NCI-H1105 (cell line): ENCODE measurements at regions not wholly inside any gene's neighbourhood (a gene's known extent, or its start where the extent isn't known, plus 50 kb on each side); places are given as distances from the start of the nearest gene placed in this dataset.

Experiments
- DNase-seq: peaks from one replicate; lab custom pipeline; 2025; lab: John Stamatoyannopoulos, UW

- DNase-seq = no peak
Observed at GRCh38 chr12:107277855-107278254, 184.5 kb upstream of the CRY1 start.

- no peak for DNase-seq
Observed at GRCh38 chr12:107282628-107283027, 189.3 kb upstream of the CRY1 start.

DNA sequence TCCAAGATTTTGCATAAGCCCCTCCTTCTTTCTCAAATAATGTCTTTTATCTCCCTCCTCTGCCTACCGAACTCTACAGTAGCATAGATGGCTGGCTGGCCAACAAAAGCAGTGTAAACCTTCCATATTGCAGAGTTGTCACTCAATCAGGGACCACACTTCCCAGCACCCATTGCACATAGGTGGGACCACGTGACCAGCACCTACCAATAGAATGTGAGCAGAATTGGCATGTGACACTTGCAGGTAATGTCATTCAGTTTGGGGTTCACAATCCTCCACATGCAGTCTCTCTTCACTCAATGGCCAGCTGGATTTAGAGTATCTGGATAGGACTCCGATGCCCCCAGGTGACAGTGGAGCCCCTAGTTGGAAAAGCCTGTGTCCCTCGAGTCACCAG, 190.3 kb upstream of the CRY1 start:
- DNase-seq = no peak

GRCh38 chr12:107284692-107285091, 191.3 kb upstream of the CRY1 start:
- DNase-seq = no peak

- DNase-seq = no peak
Observed at GRCh38 chr12:107287436-107288413, 194.4 kb upstream of the CRY1 start.

DNA sequence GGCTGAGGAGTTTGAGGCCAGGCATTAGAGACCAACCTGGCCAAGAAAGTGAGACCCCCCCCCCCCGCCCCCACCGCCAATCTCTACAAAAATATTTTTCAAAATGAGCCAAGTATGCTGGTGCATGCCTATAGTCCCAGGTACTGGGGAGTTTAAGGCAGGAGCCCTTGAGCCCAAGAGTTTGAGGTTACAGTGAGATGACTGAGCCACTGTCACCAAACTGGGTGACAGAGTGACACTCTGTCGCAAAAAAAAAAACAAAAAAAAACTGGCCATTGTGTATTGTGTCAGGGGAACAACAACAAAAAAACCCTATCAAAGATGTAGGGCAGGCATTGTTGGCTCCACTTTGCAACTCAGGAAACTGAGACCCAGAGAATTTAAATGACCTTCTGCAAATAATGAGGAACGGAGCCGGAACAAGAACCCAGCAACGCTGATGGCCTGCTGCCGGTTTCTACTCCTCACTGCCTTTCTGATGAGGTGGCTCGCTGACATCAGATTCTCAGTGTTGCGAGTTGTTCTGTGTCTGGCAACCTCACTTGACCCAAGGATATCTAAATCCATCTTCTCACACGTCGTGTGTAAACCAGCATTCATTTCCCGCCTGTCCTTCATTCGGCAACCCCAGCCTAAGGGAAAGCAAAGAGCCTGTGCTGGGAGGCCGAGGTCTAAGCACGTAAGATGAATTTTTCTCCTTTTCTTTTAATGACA, 195.2 kb upstream of the CRY1 start:
- DNase-seq = no peak

GRCh38 chr12:107291018-107291417, 197.7 kb upstream of the CRY1 start:
- DNase-seq = no peak

DNA sequence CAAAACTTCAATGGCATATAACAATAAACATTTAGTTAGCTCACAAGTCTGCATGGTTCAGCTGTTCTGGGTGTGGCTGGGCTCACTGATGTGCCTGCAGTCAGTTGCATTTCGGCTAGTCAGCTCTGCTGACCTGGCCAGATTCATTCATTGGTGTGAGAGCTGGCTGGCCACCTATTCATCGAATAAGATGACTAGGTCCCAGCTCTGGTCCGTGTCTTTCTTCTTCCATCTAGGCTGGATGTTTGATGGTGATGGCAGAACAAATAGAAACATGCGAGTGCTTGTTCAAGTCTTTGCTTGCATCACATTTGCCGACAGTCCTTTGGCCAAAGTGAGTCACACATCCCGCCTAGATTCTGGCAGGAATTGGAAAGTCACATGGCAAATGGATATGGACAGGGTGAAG, 203.3 kb upstream of the CRY1 start:
- no peak for DNase-seq

DNA sequence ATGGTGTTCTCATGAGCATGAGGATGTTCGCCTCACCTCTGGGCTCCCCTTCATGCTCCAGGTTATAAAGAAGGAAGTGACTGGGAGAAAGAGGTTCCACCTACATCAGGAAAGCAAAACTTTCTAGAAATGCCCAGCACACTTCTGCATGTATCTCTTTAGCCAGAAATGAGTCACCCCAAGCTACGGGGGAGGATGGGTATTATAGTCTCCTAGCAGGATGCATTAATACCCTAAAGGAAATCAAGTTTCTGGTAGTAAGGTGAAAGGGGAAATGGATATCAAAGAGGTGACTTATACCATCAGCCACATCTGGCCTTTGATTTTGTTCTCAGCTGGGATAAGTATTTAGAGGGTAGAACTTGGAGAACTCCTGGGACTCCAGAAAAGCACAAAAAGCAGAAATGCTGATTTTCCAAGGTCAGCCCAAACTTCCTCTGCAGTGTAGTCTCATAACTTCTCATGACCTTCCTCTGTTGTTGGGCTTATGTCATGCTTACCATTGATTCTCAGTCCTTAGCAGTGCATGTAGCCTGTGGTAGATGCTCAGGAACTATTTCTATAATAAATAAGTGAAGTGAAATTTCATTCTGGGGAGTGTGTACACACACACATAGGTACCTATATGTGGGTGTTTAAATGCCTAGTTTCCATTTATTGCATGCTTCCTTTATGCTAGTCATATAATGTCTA, 209.4 kb upstream of the CRY1 start:
- DNase-seq = no peak

DNA sequence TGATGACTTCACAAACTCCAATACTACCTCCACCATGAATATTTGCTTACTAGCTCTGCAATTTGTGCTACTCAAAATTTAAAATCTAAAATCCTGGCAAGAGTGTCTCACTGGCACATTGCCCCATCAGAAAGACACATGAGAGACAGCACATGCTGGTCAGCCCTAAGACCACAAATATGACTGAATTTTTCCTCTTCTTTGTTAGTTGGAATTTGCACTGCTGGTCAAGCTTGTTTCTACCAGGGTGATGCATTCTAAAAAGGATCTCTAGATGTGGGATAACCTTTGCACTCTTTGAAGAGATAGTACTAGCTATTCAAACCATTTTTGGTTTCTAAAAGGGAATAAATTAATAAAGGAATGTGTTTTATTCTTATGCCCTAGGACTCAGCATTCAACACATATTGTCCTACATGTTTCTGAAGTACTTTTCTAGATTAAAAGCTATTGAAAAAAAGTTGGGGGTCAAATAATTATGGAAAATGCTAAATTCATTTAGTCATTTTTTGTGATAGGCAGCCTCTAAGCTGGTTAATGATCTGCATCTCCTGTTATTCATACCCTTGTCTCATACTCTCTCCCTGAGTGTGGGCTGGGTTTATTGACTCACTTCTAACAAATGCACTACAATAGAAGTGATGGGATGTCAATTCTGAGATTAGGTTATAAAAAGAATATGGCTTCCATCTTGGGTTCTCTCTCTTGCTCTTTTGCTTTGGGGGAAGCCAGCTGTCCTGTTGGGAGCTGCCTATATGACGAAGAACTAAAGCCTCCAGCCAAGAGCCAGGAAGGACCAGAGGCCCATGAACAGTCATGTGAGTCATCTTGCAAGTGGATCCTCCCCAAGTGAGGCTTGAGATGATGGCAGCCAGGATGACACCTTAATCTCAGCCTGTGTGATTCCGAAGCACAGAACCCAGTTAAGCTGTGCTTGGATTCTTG, 211.5 kb upstream of the CRY1 start:
- no peak for DNase-seq

DNA sequence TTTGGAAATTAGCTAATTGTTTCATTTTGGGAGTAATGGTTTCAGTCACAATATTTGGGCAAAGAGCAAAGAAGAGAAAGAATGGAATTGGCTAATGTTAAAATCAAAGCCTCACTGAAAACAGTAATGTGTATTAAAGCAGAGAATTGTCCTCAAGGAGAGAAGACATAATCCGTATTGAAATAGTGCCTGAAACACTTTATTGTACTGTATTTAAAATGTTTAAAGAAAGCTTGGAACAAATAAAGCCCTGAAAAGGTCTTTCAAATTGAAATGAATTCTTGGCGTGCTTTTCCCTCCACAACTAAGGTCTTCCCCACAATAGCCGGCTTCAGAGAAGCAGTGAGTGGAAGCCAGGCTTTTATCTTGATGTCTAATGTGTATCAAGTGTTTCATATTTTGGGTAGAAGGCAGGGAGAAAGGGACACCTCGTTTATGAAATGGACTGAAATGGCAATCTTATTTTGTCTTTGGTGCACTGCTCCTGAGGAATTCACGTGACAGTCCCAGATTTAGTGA, 212.9 kb upstream of the CRY1 start:
- no peak for DNase-seq

DNA sequence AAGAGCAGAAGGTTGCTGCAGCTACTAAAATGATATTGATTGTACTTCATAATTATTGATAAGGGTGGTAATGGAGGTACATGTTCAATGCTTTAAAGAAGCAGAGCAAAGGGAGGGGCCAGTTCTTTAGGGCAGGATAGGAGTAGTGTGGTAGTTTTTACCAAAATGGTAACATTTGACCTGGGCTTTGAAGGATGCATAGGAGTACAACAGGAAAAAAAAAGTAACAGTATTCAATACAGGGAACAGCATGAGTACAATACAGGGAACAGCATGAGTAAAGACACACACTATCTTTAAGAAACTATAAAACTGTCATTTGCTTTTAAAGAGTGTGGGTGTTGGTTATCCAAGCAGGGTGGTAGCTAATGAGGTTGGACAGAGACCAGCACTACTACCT, 215.0 kb upstream of the CRY1 start:
- DNase-seq = no peak

DNA sequence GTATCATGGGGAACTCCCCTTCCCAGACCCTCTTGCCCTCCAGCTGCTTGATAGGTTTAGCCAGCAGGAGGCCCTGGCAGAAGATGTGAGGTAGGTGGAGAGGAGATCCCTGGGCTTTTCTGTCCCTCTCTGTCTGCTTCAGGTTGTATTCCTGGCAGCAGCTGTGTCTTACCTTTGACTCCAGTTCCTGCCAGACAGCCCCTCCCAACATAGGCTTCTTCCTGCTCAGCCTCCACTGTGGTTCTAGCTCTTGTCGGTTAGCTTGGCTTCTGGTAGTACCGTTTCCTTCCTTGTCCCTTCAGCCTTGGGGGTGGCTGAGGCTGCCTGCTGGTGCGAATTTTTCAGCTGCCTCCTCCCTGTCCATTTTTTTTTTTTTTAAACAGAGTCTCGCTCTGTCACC, 215.7 kb upstream of the CRY1 start:
- no peak for DNase-seq

- no peak for DNase-seq
Observed at GRCh38 chr12:107310621-107311020, 217.3 kb upstream of the CRY1 start.

GRCh38 chr12:107311682-107312081, 218.3 kb upstream of the CRY1 start:
- DNase-seq = no peak

DNA sequence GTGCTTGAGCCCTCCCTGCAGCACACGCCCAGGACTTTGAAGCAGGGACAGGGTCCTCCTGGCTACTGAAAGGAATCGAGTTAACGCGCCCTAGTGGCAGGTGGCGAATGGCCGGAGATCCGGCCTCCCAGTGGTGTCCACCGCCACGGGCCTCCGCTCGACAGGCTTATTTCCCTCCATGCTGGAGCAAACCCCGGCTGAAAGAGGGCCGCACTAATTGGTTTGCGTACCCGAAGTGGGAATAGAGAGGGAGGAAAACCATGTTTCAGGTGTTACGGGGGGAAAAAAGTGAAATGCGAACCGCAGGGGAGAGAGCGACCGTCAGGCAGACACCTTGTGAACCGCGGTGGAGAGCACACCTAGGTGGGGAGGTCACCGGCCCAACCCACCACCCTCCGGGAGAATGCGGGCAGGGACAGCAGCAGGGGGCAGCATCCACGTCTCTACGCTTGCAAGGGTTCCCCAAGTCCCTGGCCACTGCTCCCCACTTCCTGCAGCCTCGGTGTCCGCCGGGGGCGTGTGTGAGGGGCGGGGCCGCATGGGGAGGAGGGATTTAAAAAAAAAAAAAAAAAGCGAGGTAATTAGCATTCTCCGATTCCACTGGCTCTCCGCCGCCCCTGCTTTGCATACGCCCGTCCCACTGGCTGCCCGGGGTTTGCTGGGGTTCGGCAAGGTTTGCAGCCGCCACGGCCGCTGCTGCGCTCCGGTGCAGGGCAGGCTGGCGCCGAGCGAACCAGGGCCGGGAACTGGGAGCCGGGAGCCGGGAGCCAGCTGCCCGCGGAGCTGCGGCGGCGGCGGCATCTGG, 224.6 kb upstream of the CRY1 start:
- DNase-seq = peak; percentile 93

GRCh38 chr12:107318556-107318805, 225.1 kb upstream of the CRY1 start:
- DNase-seq = no peak

DNA sequence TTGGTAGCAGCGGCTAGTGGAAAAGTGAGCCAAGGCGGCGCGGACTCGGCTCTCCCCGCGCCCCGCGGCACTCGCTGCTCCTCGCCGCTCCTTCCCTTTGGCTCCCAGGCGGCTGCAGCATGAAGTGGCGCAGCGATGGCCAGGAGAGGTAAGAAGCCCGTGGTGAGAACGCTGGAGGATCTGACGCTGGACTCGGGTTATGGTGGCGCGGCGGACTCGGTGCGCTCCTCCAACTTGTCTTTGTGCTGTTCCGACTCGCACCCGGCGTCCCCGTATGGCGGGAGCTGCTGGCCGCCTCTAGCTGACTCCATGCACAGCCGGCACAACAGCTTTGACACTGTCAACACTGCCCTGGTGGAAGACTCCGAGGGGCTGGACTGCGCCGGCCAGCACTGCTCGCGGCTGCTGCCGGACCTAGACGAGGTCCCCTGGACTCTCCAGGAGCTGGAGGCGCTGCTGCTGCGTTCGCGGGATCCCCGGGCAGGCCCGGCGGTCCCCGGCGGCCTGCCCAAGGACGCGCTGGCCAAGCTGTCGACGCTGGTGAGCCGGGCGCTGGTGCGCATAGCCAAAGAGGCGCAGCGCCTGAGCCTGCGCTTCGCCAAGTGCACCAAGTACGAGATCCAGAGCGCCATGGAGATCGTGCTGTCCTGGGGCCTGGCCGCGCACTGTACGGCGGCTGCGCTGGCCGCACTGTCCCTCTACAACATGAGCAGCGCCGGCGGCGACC, 225.6 kb upstream of the CRY1 start:
- DNase-seq = peak; percentile 19

GRCh38 chr12:107319533-107320032, 226.2 kb upstream of the CRY1 start:
- DNase-seq = no peak
